OCI-LY7 (cell line): ENCODE measurements at regions not wholly inside any gene's neighbourhood (a gene's known extent, or its start where the extent isn't known, plus 50 kb on each side); places are given as distances from the start of the nearest gene placed in this dataset.

Source experiments
- CTCF ChIP-seq: fragments of 200-600 bp; sonication (generic); conservative IDR thresholded peaks from 2 replicates; pipeline ENCODE4 v1.5.1; 2014; ENCODE audit warnings: mild to moderate bottlenecking, antibody characterized with exemption, low read length, moderate library complexity, mixed read lengths
- EZH2phosphoT487 ChIP-seq: fragments of 200-600 bp; sonication (generic); IDR thresholded peaks from 2 replicates; pipeline ENCODE4 v1.6.1; 2018; ENCODE audit warnings: low read depth, borderline replicate concordance, mild to moderate bottlenecking, mixed run types, antibody characterized with exemption, low read length, moderate library complexity, mixed read lengths

DNA sequence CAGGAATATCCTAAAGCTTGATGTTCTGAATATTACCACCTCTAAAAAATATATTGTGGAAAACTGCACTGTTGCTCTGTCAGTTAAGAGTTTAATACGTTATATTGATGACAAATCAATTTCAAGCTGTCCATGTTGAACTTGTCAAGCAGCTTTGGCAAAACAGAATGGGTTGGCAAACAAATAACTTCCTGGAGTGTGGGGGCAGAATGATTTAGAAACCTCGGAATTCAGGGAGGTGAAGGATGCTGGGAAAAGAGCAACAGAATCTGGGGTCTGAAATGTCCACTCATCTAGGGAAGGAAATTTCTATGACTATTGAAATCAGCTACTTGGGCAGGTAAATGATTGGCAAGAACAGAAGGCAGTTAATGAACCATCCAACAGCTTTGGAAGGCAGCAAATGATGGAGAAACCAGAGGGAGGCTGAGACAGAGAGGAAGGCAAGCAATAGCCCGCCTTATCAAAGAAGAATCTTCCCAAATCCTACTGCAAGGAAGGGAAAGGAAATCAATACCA, 95.1 kb upstream of the PALS2 start:
- TF ChIP-seq CTCF (no peak), EZH2phosphoT487 (no peak)
